K562 (cell line): ENCODE measurements at regions not wholly inside any gene's neighbourhood (a gene's known extent, or its start where the extent isn't known, plus 50 kb on each side); places are given as distances from the start of the nearest gene placed in this dataset.

Experiments
- ATAC-seq: fragments of 200-7000 bp; cut with Tn5 transposase; 3 replicates; pipeline ENCODE4 v1.9.1; 2020; ENCODE audit warnings: moderate library complexity
- BruUV-seq: library from RNA; stranded (reverse); fragments of 400-500 nt; replicated peaks from 2 replicates; lab custom pipeline; 2021; lab: Mats Ljungman, UMichigan
- CTCF ChIA-PET: fragments of 300-600 bp; formaldehyde crosslinking; extraction: SDS; loops from one replicate; lab custom pipeline; 2021; ENCODE audit warnings: low intra/inter-chr PET ratio; lab: Yijun Ruan, JAX
- POLR2A ChIA-PET: fragments of 300-600, 350-650 bp; sonication (Branson Sonifier 250); formaldehyde crosslinking; extraction: SDS; loops from one replicate; lab custom pipeline; 2021; ENCODE audit warnings: antibody characterized with exemption, inconsistent platforms; lab: Yijun Ruan, JAX
- DNase-seq, 4 experiments: peaks; one replicate each; pipeline versions ENCODE4 v3.0.0 to v3.0.0-alpha.2; 2011 to 2018; ENCODE audit warnings: low spot score in 3 of 4, mixed read lengths in 3 of 4; ENCODE audit errors: extremely low read depth in 1 of 4
- FAIRE-seq: peaks from 2 replicates; lab custom pipeline; 2011; peaks lifted over from hg19 to GRCh38; lab: Jason Lieb, UNC
- H2AFZ ChIP-seq: 2 replicates; pipeline ENCODE4 v1.6.0; 2011; ENCODE audit warnings: low read depth, low read length, control low read depth, inconsistent platforms
- H3K27ac ChIP-seq: fragments of 200-600 bp; 3 replicates; pipeline ENCODE4 v1.8.0; 2011; ENCODE audit warnings: low read depth, mild to moderate bottlenecking, control low read depth, inconsistent platforms, low read length, moderate library complexity, mixed read lengths; ENCODE audit errors: extremely low read depth
- H3K27me3 ChIP-seq, 2 experiments: fragments of 300-600 bp in 1 of 2; 2 replicates in 1 of 2; 3 replicates in 1 of 2; pipeline versions ENCODE4 v1.6.0 to v1.8.0; 2011; ENCODE audit warnings: inconsistent platforms in 2 of 2, low read length in 2 of 2, mild to moderate bottlenecking in 1 of 2, mixed read lengths in 1 of 2, moderate library complexity in 1 of 2; ENCODE audit not compliant: control insufficient read depth in 2 of 2, insufficient read depth in 2 of 2
- H3K36me3 ChIP-seq: fragments of 300-600 bp; 3 replicates; pipeline ENCODE4 v1.8.0; 2011; ENCODE audit warnings: mild to moderate bottlenecking, low read length, inconsistent platforms; ENCODE audit not compliant: control insufficient read depth, insufficient read depth
- H3K4me1 ChIP-seq, 2 experiments: fragments of 200-600 bp in 1 of 2; replicated peaks in 1 of 2; 2 replicates in 1 of 2; 3 replicates in 1 of 2; pipeline versions ENCODE4 v1.5.1 to v1.8.0; 2011; ENCODE audit warnings: inconsistent platforms in 2 of 2, low read length in 2 of 2, mild to moderate bottlenecking in 1 of 2, mixed read lengths in 1 of 2, moderate library complexity in 1 of 2; ENCODE audit not compliant: control insufficient read depth in 2 of 2, insufficient read depth in 2 of 2
- H3K4me2 ChIP-seq: 2 replicates; pipeline ENCODE4 v1.6.1; 2011; ENCODE audit warnings: low read length, control low read depth, inconsistent platforms, mixed read lengths; ENCODE audit not compliant: insufficient read depth
- H3K4me3 ChIP-seq: fragments of 200-600 bp; sonication (generic), shearing (Covaris generic); 2 replicates; pipeline ENCODE4 v1.5.1; 2016; ENCODE audit warnings: control low read depth, inconsistent platforms
- H3K79me2 ChIP-seq: fragments of 200-600 bp; 3 replicates; pipeline ENCODE4 v1.8.0; 2011; ENCODE audit warnings: low read length, inconsistent platforms; ENCODE audit not compliant: control insufficient read depth, insufficient read depth
- H3K9ac ChIP-seq, 2 experiments: 2 replicates each; pipeline versions ENCODE4 v1.6.0 to v1.6.1; 2011; ENCODE audit warnings: low read depth in 2 of 2, low read length in 2 of 2, control low read depth in 1 of 2, inconsistent platforms in 1 of 2, mild to moderate bottlenecking in 1 of 2, mixed read lengths in 1 of 2; ENCODE audit not compliant: insufficient read depth in 1 of 2
- H3K9me1 ChIP-seq: one replicate; pipeline ENCODE4 v1.6.0; 2011; ENCODE audit warnings: inconsistent platforms, mild to moderate bottlenecking, low read length, moderate library complexity; ENCODE audit not compliant: control insufficient read depth, insufficient read depth
- H3K9me3 ChIP-seq: replicated peaks from 2 replicates; pipeline ENCODE4 v1.5.1; 2011; ENCODE audit warnings: low read depth, low read length, inconsistent platforms; ENCODE audit not compliant: control insufficient read depth, insufficient read depth
- H4K20me1 ChIP-seq: replicated peaks from 2 replicates; pipeline ENCODE4 v1.6.1; 2011; ENCODE audit warnings: low read length, inconsistent platforms, mixed read lengths; ENCODE audit not compliant: control insufficient read depth, insufficient read depth
- BHLHE40 ChIP-seq: IDR thresholded peaks from 2 replicates; pipeline ENCODE4 v1.6.1; 2011; ENCODE audit warnings: low read length, improper control_type of control experiment
- BRF1 ChIP-seq: IDR thresholded peaks from 3 replicates; pipeline ENCODE4 v1.6.1; 2011; ENCODE audit warnings: borderline replicate concordance, mild to moderate bottlenecking; ENCODE audit not compliant: insufficient read length; ENCODE audit errors: extremely low read depth
- C11orf30 ChIP-seq: fragments of 450-650 bp; IDR thresholded peaks from 2 replicates; pipeline ENCODE4 v1.6.1; 2016; ENCODE audit warnings: low read depth, mild to moderate bottlenecking
- CHD4 ChIP-seq: fragments of 200-600 bp; sonication (generic); IDR thresholded peaks from 3 replicates; pipeline ENCODE4 v1.6.1; 2012; ENCODE audit warnings: low read depth, mild to moderate bottlenecking, mixed read lengths, low read length, inconsistent platforms; ENCODE audit not compliant: insufficient read depth, insufficient replicate concordance, poor library complexity, severe bottlenecking
- NR2C1 ChIP-seq, 2 experiments: fragments of 450-650 bp; IDR thresholded peaks; 2 replicates each; pipeline ENCODE4 v1.6.1; 2017; ENCODE audit warnings: mild to moderate bottlenecking in 2 of 2, antibody characterized with exemption in 1 of 2, inconsistent platforms in 1 of 2, missing compliant biosample characterization in 1 of 2, missing genetic modification characterization in 1 of 2
- PHTF2 ChIP-seq: fragments of 250-450 bp; sonication (Bioruptor Pico); IDR thresholded peaks from 2 replicates; pipeline ENCODE4 v1.5.0; 2021; ENCODE audit warnings: mild to moderate bottlenecking
- POLR2A ChIP-seq: fragments of 450-650 bp; conservative IDR thresholded peaks from 2 replicates; pipeline ENCODE4 v1.6.1; 2016
- POLR2B ChIP-seq: fragments of 450-650 bp; IDR thresholded peaks from 2 replicates; pipeline ENCODE4 v1.6.1; 2018; ENCODE audit warnings: low read depth; ENCODE audit not compliant: partially characterized antibody
- TBL1XR1 ChIP-seq, 2 experiments: IDR thresholded peaks; 2 replicates each; pipeline ENCODE4 v1.6.1; 2012; ENCODE audit warnings: improper control_type of control experiment in 2 of 2, low read length in 2 of 2, mild to moderate bottlenecking in 1 of 2
- ZBTB17 ChIP-seq: fragments of 450-650 bp; formaldehyde crosslinking; IDR thresholded peaks from 2 replicates; pipeline ENCODE4 v1.4.0; 2020; ENCODE audit warnings: mild to moderate bottlenecking
- ZC3H11A ChIP-seq: IDR thresholded peaks from 2 replicates; pipeline ENCODE4 v1.6.1; 2012; ENCODE audit warnings: low read depth, low read length, improper control_type of control experiment
- ZC3H8 ChIP-seq: fragments of 450-650 bp; IDR thresholded peaks from 2 replicates; pipeline ENCODE4 v1.6.1; 2017
- ZNF274 ChIP-seq: IDR thresholded peaks from 2 replicates; pipeline ENCODE4 v1.6.1; 2011; ENCODE audit warnings: low read depth, mild to moderate bottlenecking, low read length, moderate library complexity, borderline replicate concordance
- ZNF445 ChIP-seq: fragments of 250-450 bp; sonication (Bioruptor Pico); IDR thresholded peaks from 2 replicates; pipeline ENCODE4 v1.4.0; 2020; ENCODE audit warnings: low read depth, mild to moderate bottlenecking, moderate library complexity
- ZNF785 ChIP-seq: fragments of 250-450 bp; sonication (Bioruptor Pico); IDR thresholded peaks from 2 replicates; pipeline ENCODE4 v1.4.0; 2020; ENCODE audit warnings: mild to moderate bottlenecking
- WGBS: fragments of 100-300 bp; shearing (Covaris generic); methylation state at CpG from one replicate; pipeline ENCODE4 v1.1.6; 2016; ENCODE audit warnings: low coverage, mixed read lengths; ENCODE audit not compliant: insufficient coverage; ENCODE audit errors: missing lambda C conversion rate; 5-methylcytosine and 5-hydroxymethylcytosine counted together
- in situ Hi-C: fragments of 300-500 bp; cut with MboI; formaldehyde crosslinking; loops from 4 replicates; pipeline ENCODE4 v1.15.0; 2018; ENCODE audit warnings: inconsistent platforms, mixed read lengths
- intact Hi-C: fragments of 100-400 bp; cut with micrococcal nuclease; formaldehyde crosslinking; loops from 2 replicates; pipeline ENCODE4 v1.14.2; 2022
- TF ChIP-seq, protein P1 (sequence below): fragments of 250-450 bp; sonication (Bioruptor Pico); IDR thresholded peaks from 2 replicates; pipeline ENCODE4 v1.4.0; 2020; ENCODE audit warnings: mild to moderate bottlenecking, moderate library complexity
- TF ChIP-seq, protein P2 (sequence below): fragments of 450-650 bp; IDR thresholded peaks from 2 replicates; pipeline ENCODE4 v1.7.1; 2018; ENCODE audit warnings: mild to moderate bottlenecking, low read depth; ENCODE audit not compliant: partially characterized antibody
- TF ChIP-seq, protein P3 (sequence below): fragments of 450-650 bp; IDR thresholded peaks from one replicate; pipeline ENCODE4 v1.6.1; 2018; ENCODE audit warnings: mild to moderate bottlenecking, moderate library complexity; ENCODE audit not compliant: partially characterized antibody

DNA sequence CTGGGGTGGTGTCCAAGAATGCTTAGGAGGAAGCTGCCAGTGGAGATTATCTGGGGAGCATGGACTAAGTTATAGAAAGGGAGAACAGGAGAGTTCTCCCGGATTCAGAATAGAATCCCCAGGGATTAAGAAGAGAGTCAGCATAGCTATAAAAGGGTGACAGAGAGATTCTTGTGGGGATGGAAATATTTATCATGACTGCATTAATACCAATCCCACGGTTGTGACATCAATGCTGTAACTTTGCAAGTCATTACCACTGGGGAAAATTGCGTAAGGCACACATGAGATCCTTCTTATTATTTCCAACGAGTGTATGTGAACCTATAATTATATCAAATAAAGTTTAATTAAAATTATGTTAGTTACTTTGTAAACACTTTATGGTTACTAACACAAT lies 447.9 kb upstream of the TMEM132C start:
- ATAC-seq = no peak
- H3K9ac ChIP-seq = no peak overlapping the region
- H3K9me1 ChIP-seq = no peaks in the 10 kb centered on the region
- no peaks in the 10 kb centered on the region for H3K79me2 ChIP-seq
- intact Hi-C loops (no loop called here), in situ Hi-C loops (no loop called here)
- FAIRE-seq = no peak
- H3K4me1 ChIP-seq = no peaks in the 10 kb centered on the region
- no peaks in the 10 kb centered on the region for H3K9me3 ChIP-seq
- ChIA-PET POLR2A (interaction anchor here (1.3 kb wide), 1 partner anchor 256 kb away, joined by 3 read pairs; no protein-coding TSS in a partner anchor), CTCF (no interaction called here)
- WGBS = 2% methylated on average over 4 of the region's 4 CpGs
- BruUV-seq = no TSS peak
- no peak overlapping the region for H3K4me3 ChIP-seq
- no peaks in the 10 kb centered on the region for H3K27me3 ChIP-seq
- no peaks in the 10 kb centered on the region for H4K20me1 ChIP-seq
- H3K27ac ChIP-seq = no peak overlapping the region
- no peak overlapping the region for H3K4me2 ChIP-seq
- DNase-seq = no peak
- no peak overlapping the region for H2AFZ ChIP-seq
- no peaks in the 10 kb centered on the region for H3K36me3 ChIP-seq
- no peak for TF ChIP-seq ZBTB17 (CRISPR knock-in tag)
- TF ChIP-seq NR2C1 (IDR thresholded peaks at IDR 0.05) = no peak
- TF ChIP-seq NR2C1 (tag; IDR thresholded peaks at IDR 0.05) = no peak
- TF ChIP-seq, protein P1, sequence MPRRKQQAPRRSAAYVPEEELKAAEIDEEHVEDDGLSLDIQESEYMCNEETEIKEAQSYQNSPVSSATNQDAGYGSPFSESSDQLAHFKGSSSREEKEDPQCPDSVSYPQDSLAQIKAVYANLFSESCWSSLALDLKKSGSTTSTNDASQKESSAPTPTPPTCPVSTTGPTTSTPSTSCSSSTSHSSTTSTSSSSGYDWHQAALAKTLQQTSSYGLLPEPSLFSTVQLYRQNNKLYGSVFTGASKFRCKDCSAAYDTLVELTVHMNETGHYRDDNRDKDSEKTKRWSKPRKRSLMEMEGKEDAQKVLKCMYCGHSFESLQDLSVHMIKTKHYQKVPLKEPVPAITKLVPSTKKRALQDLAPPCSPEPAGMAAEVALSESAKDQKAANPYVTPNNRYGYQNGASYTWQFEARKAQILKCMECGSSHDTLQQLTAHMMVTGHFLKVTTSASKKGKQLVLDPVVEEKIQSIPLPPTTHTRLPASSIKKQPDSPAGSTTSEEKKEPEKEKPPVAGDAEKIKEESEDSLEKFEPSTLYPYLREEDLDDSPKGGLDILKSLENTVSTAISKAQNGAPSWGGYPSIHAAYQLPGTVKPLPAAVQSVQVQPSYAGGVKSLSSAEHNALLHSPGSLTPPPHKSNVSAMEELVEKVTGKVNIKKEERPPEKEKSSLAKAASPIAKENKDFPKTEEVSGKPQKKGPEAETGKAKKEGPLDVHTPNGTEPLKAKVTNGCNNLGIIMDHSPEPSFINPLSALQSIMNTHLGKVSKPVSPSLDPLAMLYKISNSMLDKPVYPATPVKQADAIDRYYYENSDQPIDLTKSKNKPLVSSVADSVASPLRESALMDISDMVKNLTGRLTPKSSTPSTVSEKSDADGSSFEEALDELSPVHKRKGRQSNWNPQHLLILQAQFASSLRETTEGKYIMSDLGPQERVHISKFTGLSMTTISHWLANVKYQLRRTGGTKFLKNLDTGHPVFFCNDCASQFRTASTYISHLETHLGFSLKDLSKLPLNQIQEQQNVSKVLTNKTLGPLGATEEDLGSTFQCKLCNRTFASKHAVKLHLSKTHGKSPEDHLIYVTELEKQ (CRISPR knock-in tag) = no peak
- TF ChIP-seq CHD4 = no peak
- TF ChIP-seq ZNF785 (CRISPR knock-in tag) = no peak
- TF ChIP-seq, protein P2, sequence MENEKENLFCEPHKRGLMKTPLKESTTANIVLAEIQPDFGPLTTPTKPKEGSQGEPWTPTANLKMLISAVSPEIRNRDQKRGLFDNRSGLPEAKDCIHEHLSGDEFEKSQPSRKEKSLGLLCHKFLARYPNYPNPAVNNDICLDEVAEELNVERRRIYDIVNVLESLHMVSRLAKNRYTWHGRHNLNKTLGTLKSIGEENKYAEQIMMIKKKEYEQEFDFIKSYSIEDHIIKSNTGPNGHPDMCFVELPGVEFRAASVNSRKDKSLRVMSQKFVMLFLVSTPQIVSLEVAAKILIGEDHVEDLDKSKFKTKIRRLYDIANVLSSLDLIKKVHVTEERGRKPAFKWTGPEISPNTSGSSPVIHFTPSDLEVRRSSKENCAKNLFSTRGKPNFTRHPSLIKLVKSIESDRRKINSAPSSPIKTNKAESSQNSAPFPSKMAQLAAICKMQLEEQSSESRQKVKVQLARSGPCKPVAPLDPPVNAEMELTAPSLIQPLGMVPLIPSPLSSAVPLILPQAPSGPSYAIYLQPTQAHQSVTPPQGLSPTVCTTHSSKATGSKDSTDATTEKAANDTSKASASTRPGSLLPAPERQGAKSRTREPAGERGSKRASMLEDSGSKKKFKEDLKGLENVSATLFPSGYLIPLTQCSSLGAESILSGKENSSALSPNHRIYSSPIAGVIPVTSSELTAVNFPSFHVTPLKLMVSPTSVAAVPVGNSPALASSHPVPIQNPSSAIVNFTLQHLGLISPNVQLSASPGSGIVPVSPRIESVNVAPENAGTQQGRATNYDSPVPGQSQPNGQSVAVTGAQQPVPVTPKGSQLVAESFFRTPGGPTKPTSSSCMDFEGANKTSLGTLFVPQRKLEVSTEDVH = no peak
- no peak for TF ChIP-seq ZC3H8
- TF ChIP-seq ZNF445 (CRISPR knock-in tag) = no peak
- TF ChIP-seq POLR2A = no peak
- no peak for TF ChIP-seq PHTF2 (CRISPR knock-in tag)
- no peak for TF ChIP-seq BHLHE40
- TF ChIP-seq BRF1 = no peak
- TF ChIP-seq, protein P3, sequence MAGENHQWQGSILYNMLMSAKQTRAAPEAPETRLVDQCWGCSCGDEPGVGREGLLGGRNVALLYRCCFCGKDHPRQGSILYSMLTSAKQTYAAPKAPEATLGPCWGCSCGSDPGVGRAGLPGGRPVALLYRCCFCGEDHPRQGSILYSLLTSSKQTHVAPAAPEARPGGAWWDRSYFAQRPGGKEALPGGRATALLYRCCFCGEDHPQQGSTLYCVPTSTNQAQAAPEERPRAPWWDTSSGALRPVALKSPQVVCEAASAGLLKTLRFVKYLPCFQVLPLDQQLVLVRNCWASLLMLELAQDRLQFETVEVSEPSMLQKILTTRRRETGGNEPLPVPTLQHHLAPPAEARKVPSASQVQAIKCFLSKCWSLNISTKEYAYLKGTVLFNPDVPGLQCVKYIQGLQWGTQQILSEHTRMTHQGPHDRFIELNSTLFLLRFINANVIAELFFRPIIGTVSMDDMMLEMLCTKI = no peak
- no peak for TF ChIP-seq ZC3H11A
- no peak for TF ChIP-seq C11orf30
- no peak for TF ChIP-seq ZNF274
- no peak for TF ChIP-seq POLR2B
- TF ChIP-seq TBL1XR1 (IDR thresholded peaks at IDR 0.05; ENCODE audit: low read length in 2 of 2) = no peak
